ENCODE measurements at regions not wholly inside any gene's neighbourhood (a gene's known extent, or its start where the extent isn't known, plus 50 kb on each side); places are given as distances from the start of the nearest gene placed in this dataset.
"Not testable (repeated sequence)": the region's sequence is repeated elsewhere in the genome, so short reads cannot be mapped to it uniquely, and the experiment has no call there.

DNA sequence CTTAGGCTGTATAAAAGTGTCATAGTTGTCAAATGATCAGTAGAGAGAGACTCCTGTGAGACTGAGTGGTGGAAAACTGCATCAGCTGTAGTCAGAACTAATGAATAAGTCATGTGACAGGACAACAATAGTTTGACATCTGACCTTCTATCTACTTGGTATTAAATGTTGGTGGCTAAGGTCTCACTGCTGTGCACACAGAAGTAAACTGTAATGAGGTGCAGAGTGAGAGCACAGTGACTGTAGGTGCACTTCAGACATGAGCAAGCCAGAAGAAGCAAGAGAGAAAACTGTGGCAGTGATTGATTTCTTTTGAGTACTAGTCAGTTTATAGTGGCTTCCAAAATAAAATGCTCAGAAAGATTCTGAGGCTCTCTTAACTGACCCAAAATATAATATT is 803.6 kb downstream of the RAPGEF2 start:
- Histone ChIP-seq H3K4me1 (ENCODE audit: control insufficient read depth, insufficient read depth, low read length) (no peaks in the 10 kb centered on the region), H3K27ac (ENCODE audit: low read length) (no peak overlapping the region)

DNA sequence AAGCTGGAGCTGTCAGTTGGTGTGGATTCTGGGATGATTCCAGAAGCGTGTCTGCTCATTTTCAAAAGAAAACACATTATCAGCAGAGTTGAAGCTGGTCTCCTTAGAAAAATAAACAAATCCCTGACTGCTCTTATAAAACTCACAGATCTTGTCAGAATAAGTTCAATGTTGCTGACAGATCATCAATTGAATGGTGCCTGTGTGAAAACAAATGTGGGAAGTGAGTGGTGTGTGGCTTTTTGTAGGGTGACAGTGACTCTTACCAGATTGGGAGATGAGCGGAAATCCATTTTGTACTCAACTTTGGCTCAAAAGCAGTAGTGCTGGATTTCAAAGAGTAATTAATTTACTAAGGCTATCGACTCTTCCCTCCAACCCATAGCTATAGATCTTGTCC is 807.8 kb downstream of the RAPGEF2 start:
- Histone ChIP-seq H3K4me3 (ENCODE audit: low read length) (no peak overlapping the region), H3K27me3 (ENCODE audit: control insufficient read depth, insufficient read depth, low read length) (no peaks in the 10 kb centered on the region), H3K36me3 (ENCODE audit: control insufficient read depth, insufficient read depth, low read length) (no peaks in the 10 kb centered on the region), H3K9me3 (ENCODE audit: control insufficient read depth, insufficient read depth, low read length) (no peaks in the 10 kb centered on the region), H3K27ac (ENCODE audit: low read length) (no peak overlapping the region), H3K4me1 (ENCODE audit: control insufficient read depth, insufficient read depth, low read length) (no peaks in the 10 kb centered on the region)
- no peak for DNase-seq (ENCODE audit: low read depth, low spot score)
- WGBS (ENCODE audit: insufficient coverage, insufficient read length), result no CpG with 5 or more reads among the region's 3 CpGs

More for the DNA sequence above, 803.6 kb downstream of the RAPGEF2 start:
- H3K9me3 ChIP-seq (ENCODE audit: control insufficient read depth, insufficient read depth, low read length), result no peaks in the 10 kb centered on the region
- H3K4me3 ChIP-seq (ENCODE audit: low read length), result no peak overlapping the region
- no peaks in the 10 kb centered on the region for H3K36me3 ChIP-seq (ENCODE audit: control insufficient read depth, insufficient read depth, low read length)
- H3K27me3 ChIP-seq (ENCODE audit: control insufficient read depth, insufficient read depth, low read length), result no peaks in the 10 kb centered on the region; the same call in 1 of the 2 replicates
- no peak for DNase-seq (ENCODE audit: low read depth, low spot score)

DNA sequence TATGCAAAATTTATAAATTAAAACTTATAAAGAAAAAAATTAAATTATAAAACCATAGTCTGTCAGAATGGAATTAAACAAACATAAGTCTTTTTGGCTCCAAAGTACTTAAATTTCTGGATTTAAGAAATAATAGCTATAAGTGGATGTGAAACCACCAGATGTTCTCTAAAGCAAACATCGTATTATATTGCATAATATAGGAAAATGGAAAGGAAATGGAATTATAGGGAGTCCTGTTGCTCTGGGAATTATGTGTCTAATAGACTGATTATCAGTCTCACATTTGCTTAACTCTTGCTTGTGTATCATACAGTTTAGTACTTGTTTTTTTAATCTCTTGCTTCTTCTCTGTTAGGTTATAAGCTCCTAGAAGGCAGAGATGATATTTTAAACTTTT is 819.2 kb downstream of the RAPGEF2 start:
- no peak for DNase-seq (ENCODE audit: low read depth, low spot score)
- WGBS (ENCODE audit: insufficient coverage, insufficient read length), result no CpG with 5 or more reads among the region's 1 CpG
- H3K27ac ChIP-seq (ENCODE audit: low read length), result no peak overlapping the region
- no peaks in the 10 kb centered on the region for H3K27me3 ChIP-seq (ENCODE audit: control insufficient read depth, insufficient read depth, low read length)
- H3K4me1 ChIP-seq (ENCODE audit: control insufficient read depth, insufficient read depth, low read length), result no peaks in the 10 kb centered on the region
- H3K9me3 ChIP-seq (ENCODE audit: control insufficient read depth, insufficient read depth, low read length), result no peaks in the 10 kb centered on the region; the same call in 1 of the 2 replicates
- no peak overlapping the region for H3K4me3 ChIP-seq (ENCODE audit: low read length)
- no peaks in the 10 kb centered on the region for H3K36me3 ChIP-seq (ENCODE audit: control insufficient read depth, insufficient read depth, low read length)

DNA sequence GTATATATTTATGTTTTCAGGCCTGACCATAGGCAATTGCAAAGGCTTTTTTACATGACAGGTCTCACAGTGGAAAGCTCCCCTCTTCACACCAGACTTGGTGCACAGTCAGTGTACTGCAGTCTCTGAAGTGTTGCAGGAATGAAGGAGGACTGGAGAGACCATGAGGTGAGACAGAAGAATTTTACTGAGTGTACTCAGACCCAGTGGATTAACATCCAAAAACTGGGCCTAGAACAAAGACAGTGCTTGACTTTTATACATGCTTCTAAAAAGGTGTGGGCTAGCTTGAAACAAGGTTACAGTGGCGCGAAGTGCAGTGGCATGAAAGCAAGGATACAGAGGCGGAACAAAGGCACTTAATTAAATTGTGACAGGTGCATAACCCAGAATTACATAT is 822.9 kb downstream of the RAPGEF2 start:
- Histone ChIP-seq H3K27ac (ENCODE audit: low read length) (no peak overlapping the region), H3K4me1 (ENCODE audit: control insufficient read depth, insufficient read depth, low read length) (no peaks in the 10 kb centered on the region)
- WGBS (ENCODE audit: insufficient coverage, insufficient read length), result no CpG with 5 or more reads among the region's 3 CpGs

DNA sequence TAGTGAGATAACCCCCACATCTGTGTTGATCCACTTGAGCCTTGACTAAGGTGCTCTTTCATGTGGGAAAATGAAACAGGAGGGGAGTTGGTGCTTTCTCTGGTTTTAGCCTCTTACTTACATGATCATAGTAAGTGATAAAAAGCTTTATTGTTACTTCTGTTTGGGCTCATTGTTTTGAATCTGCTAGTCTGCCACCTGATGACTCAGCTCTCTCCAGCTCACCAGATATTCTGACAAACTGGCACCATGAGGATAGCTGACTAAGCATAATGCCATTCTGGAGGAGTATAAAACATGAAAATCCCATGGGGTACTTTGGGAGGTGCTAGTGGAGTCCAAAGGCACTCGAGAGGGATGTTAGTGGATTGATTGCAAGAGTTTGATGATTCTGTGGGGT is 824.0 kb downstream of the RAPGEF2 start:
- Histone ChIP-seq H3K4me1 (ENCODE audit: control insufficient read depth, insufficient read depth, low read length) (no peaks in the 10 kb centered on the region), H3K27ac (ENCODE audit: low read length) (no peak overlapping the region), H3K27me3 (ENCODE audit: control insufficient read depth, insufficient read depth, low read length) (no peaks in the 10 kb centered on the region), H3K9me3 (ENCODE audit: control insufficient read depth, insufficient read depth, low read length) (no peaks in the 10 kb centered on the region; the same call in 1 of the 2 replicates), H3K36me3 (ENCODE audit: control insufficient read depth, insufficient read depth, low read length) (no peaks in the 10 kb centered on the region; the same call in 1 of the 2 replicates), H3K4me3 (ENCODE audit: low read length) (no peak overlapping the region)
- no CpG with 5 or more reads among the region's 1 CpG for WGBS (ENCODE audit: insufficient coverage, insufficient read length)
- no peak for DNase-seq (ENCODE audit: low read depth, low spot score)

More for the DNA sequence above, 822.9 kb downstream of the RAPGEF2 start:
- H3K36me3 ChIP-seq (ENCODE audit: control insufficient read depth, insufficient read depth, low read length), result no peaks in the 10 kb centered on the region; the same call in 1 of the 2 replicates
- no peak for DNase-seq (ENCODE audit: low read depth, low spot score)
- no peak overlapping the region for H3K4me3 ChIP-seq (ENCODE audit: low read length)
- no peaks in the 10 kb centered on the region for H3K27me3 ChIP-seq (ENCODE audit: control insufficient read depth, insufficient read depth, low read length)
- H3K9me3 ChIP-seq (ENCODE audit: control insufficient read depth, insufficient read depth, low read length), result no peaks in the 10 kb centered on the region; the same call in 1 of the 2 replicates

DNA sequence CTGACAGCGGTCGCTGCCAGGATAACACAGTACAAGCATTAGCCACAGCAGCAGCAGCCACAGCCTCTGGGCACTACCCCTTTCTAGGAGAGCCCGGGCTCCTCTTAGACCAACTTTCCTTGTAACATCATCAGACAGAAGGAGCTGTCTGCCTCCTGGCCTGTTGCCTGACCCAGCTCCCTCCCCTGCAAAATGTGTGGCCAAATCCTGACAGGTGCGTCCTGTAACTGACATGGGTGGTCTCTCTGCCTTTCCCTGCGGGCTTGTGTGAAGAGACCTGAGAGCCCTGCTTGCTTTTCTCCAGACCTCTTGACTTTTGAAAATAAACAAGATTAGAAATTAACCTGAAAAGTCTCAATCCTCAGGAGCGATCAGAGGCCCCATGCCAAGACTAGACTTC is 824.9 kb downstream of the RAPGEF2 start:
- no peaks in the 10 kb centered on the region for H3K27me3 ChIP-seq (ENCODE audit: control insufficient read depth, insufficient read depth, low read length)
- H3K4me1 ChIP-seq (ENCODE audit: control insufficient read depth, insufficient read depth, low read length), result no peaks in the 10 kb centered on the region
- DNase-seq (ENCODE audit: low read depth, low spot score), result no peak
- no peak overlapping the region for H3K4me3 ChIP-seq (ENCODE audit: low read length)
- no peaks in the 10 kb centered on the region; the same call in 1 of the 2 replicates for H3K36me3 ChIP-seq (ENCODE audit: control insufficient read depth, insufficient read depth, low read length)
- no peaks in the 10 kb centered on the region; the same call in 1 of the 2 replicates for H3K9me3 ChIP-seq (ENCODE audit: control insufficient read depth, insufficient read depth, low read length)
- no peak overlapping the region for H3K27ac ChIP-seq (ENCODE audit: low read length)
- no CpG with 5 or more reads among the region's 6 CpGs for WGBS (ENCODE audit: insufficient coverage, insufficient read length)

DNA sequence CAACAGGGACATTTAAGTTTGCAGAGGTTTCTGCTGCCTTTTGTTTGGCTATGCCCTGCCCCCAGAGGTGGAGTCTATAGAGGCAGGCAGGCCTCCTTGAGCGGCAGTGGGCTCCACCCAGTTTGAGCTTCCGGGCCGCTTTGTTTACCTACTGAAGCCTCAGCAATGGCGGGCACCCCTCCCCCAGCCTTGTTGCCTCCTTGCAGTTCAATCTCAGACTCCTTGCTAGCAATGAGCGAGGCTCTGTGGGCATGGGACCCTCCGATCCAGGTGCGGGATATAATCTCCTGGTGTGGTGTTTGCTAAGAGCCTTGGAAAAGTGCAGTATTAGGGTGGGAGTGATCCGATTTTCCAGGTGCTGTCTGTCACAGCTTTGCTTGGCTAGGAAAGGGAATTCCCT is 831.7 kb downstream of the RAPGEF2 start:
- DNase-seq (ENCODE audit: low read depth, low spot score); H3K4me1 ChIP-seq (ENCODE audit: control insufficient read depth, insufficient read depth, low read length); H3K9me3 ChIP-seq (ENCODE audit: control insufficient read depth, insufficient read depth, low read length); H3K27me3 ChIP-seq (ENCODE audit: control insufficient read depth, insufficient read depth, low read length); H3K4me3 ChIP-seq (ENCODE audit: low read length); H3K36me3 ChIP-seq (ENCODE audit: control insufficient read depth, insufficient read depth, low read length); H3K27ac ChIP-seq (ENCODE audit: low read length): not testable (repeated sequence)
- WGBS (ENCODE audit: insufficient coverage, insufficient read length), result no CpG with 5 or more reads among the region's 8 CpGs

DNA sequence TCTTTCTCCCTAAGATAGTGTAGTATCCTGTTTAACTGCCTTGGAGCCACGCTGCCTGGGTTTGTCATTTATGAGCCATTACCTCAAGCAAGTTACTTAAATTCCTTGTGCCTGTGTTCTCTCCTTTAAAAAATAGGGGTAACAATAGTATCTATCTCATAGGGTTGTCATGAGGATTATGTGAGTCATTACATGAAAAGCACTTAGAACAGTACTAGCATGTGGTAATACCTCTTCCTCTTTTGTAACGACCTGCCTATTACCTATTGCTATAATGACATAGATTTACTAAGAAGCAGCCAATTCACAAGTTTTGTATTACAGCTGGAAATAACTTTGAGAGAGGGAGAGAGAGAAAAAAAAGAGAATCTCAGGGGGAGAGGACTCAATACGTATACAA is 834.7 kb downstream of the RAPGEF2 start:
- Histone ChIP-seq H3K27ac (ENCODE audit: low read length) (no peak overlapping the region), H3K9me3 (ENCODE audit: control insufficient read depth, insufficient read depth, low read length) (peaks cover 2% of the 10 kb centered on the region; the same call in 1 of the 2 replicates), H3K4me1 (ENCODE audit: control insufficient read depth, insufficient read depth, low read length) (no peaks in the 10 kb centered on the region), H3K4me3 (ENCODE audit: low read length) (no peak overlapping the region), H3K27me3 (ENCODE audit: control insufficient read depth, insufficient read depth, low read length) (no peaks in the 10 kb centered on the region), H3K36me3 (ENCODE audit: control insufficient read depth, insufficient read depth, low read length) (no peaks in the 10 kb centered on the region)
- no peak for DNase-seq (ENCODE audit: low read depth, low spot score)
- WGBS (ENCODE audit: insufficient coverage, insufficient read length), result no CpG with 5 or more reads among the region's 3 CpGs

DNA sequence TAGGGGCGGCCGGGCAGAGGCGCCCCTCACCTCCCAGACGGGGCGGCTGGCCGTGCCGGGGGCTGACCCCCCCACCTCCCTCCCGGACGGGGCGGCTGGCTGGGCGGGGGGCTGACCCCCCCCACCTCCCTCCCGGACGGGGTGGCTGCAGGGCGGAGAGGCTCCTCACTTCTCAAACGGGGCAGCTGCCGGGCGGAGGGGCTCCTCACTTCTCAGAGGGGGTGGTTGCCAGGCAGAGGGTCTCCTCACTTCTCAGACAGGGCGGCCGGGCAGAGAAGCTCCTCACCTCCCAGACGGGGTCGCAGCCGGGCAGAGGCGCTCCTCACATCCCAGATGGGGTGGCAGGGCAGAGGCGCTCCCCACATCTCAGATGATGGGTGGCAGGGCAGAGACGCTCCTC is 836.8 kb downstream of the RAPGEF2 start:
- DNase-seq (ENCODE audit: low read depth, low spot score); H3K27ac ChIP-seq (ENCODE audit: low read length); H3K36me3 ChIP-seq (ENCODE audit: control insufficient read depth, insufficient read depth, low read length); H3K4me1 ChIP-seq (ENCODE audit: control insufficient read depth, insufficient read depth, low read length); H3K27me3 ChIP-seq (ENCODE audit: control insufficient read depth, insufficient read depth, low read length); H3K4me3 ChIP-seq (ENCODE audit: low read length); H3K9me3 ChIP-seq (ENCODE audit: control insufficient read depth, insufficient read depth, low read length): not testable (repeated sequence)
- no CpG with 5 or more reads among the region's 25 CpGs for WGBS (ENCODE audit: insufficient coverage, insufficient read length)

DNA sequence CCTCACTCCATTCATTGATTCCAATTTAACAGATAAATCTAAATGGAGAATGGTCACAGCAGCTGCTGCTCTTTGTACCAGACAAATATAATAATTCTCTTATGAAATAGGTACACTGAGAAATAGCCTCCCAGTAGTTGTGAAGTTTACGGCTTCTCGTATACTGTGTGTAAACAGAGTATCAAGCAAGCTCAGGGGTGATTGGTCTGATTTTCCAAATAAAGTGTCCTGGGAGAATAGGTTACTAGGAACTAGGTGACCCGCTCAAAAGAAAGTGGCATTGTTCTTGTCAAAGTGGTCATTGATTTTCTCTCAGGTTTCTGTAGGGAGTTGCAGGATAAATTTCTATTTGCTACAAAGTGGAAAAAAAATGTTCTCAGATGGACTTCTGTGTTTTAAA is 838.2 kb downstream of the RAPGEF2 start:
- no peaks in the 10 kb centered on the region for H3K36me3 ChIP-seq (ENCODE audit: control insufficient read depth, insufficient read depth, low read length)
- WGBS (ENCODE audit: insufficient coverage, insufficient read length), result no CpG with 5 or more reads among the region's 3 CpGs
- DNase-seq (ENCODE audit: low read depth, low spot score), result no peak
- no peaks in the 10 kb centered on the region for H3K9me3 ChIP-seq (ENCODE audit: control insufficient read depth, insufficient read depth, low read length)
- H3K4me1 ChIP-seq (ENCODE audit: control insufficient read depth, insufficient read depth, low read length), result no peaks in the 10 kb centered on the region
- no peak overlapping the region for H3K27ac ChIP-seq (ENCODE audit: low read length)
- no peaks in the 10 kb centered on the region for H3K27me3 ChIP-seq (ENCODE audit: control insufficient read depth, insufficient read depth, low read length)
- H3K4me3 ChIP-seq (ENCODE audit: low read length), result no peak overlapping the region

DNA sequence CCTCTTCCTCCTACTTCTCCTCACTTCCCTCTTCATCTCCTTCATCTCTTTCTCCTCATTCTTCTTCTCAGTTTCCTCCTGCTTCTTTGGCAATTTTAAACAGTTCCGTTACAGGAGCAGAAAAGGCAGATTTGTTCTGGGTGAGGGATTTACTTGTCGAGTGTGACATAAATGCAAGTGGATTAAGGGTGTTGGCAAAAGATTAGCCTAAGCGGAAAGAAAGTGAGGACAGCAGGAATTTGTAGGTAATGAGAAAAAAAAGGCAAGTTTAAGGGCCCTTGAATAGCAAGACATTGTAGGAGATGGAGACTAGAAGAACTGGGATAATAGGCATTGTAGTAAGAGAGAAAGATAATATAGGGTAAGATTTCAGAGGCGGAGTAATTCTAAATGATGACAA is 841.6 kb downstream of the RAPGEF2 start:
- WGBS (ENCODE audit: insufficient coverage, insufficient read length), result 100% methylated on average over 1 of the region's 4 CpGs
- Histone ChIP-seq H3K27ac (ENCODE audit: low read length) (no peak overlapping the region), H3K9me3 (ENCODE audit: control insufficient read depth, insufficient read depth, low read length) (no peaks in the 10 kb centered on the region), H3K36me3 (ENCODE audit: control insufficient read depth, insufficient read depth, low read length) (no peaks in the 10 kb centered on the region), H3K4me3 (ENCODE audit: low read length) (no peak overlapping the region), H3K4me1 (ENCODE audit: control insufficient read depth, insufficient read depth, low read length) (no peaks in the 10 kb centered on the region), H3K27me3 (ENCODE audit: control insufficient read depth, insufficient read depth, low read length) (no peaks in the 10 kb centered on the region)
- no peak for DNase-seq (ENCODE audit: low read depth, low spot score)

All from iPS DF 6.9 (cell line).